B cell (primary cell): ENCODE measurements at regions not wholly inside any gene's neighbourhood (a gene's known extent, or its start where the extent isn't known, plus 50 kb on each side); places are given as distances from the start of the nearest gene placed in this dataset.

Experiments used
- ATAC-seq: fragments of 200-7000 bp; cut with Tn5 transposase; one replicate; pipeline ENCODE4 v1.10.0; 2021; ENCODE audit warnings: low read depth, mild to moderate bottlenecking, moderate number of reproducible peaks, moderate library complexity
- CTCF ChIA-PET: fragments of 350-600 bp; sonication (Branson Sonifier 250); formaldehyde crosslinking; loops from one replicate; lab custom pipeline; 2021; ENCODE audit warnings: antibody characterized with exemption, inconsistent platforms; lab: Charles Lee
- POLR2A ChIA-PET: fragments of 350-600 bp; sonication (Branson Sonifier 250); formaldehyde crosslinking; loops from one replicate; lab custom pipeline; 2021; ENCODE audit warnings: antibody characterized with exemption; lab: Charles Lee
- DNase-seq: peaks from one replicate; pipeline ENCODE4 v3.0.0; 2013
- H2AFZ ChIP-seq: 2 replicates; pipeline ENCODE4 v1.6.1; 2012; ENCODE audit warnings: mild to moderate bottlenecking, low read depth, low read length; ENCODE audit not compliant: insufficient read depth, poor library complexity, severe bottlenecking
- H3K27ac ChIP-seq, 2 donors: 1 replicate in 1 of 2; 2 replicates in 1 of 2; pipeline ENCODE4 v1.5.1; 2012 to 2013; ENCODE audit warnings: low read length in 2 of 2, mild to moderate bottlenecking in 2 of 2, moderate library complexity in 1 of 2
- H3K27me3 ChIP-seq, 4 experiments: fragments of 200-600 bp in 1 of 4; sonication (generic) in 1 of 4; replicated peaks in 1 of 4; 1 replicate in 2 of 4; 2 replicates in 2 of 4; pipeline versions ENCODE4 v1.6.1 to v1.7.0; 2013 to 2016; ENCODE audit warnings: low read length in 3 of 4, mild to moderate bottlenecking in 2 of 4, mixed read lengths in 1 of 4, moderate library complexity in 1 of 4; ENCODE audit not compliant: insufficient read depth in 4 of 4, control insufficient read depth in 3 of 4; ENCODE audit errors: control extremely low read depth in 1 of 4
- H3K36me3 ChIP-seq, 2 experiments: replicated peaks in 1 of 2; 1 replicate in 1 of 2; 2 replicates in 1 of 2; pipeline versions ENCODE4 v1.6.1 to v1.7.1; 2013; ENCODE audit warnings: low read length in 1 of 2; ENCODE audit not compliant: insufficient read depth in 2 of 2, control insufficient read depth in 1 of 2; ENCODE audit errors: control extremely low read depth in 1 of 2, extremely low read depth in 1 of 2
- H3K4me1 ChIP-seq, 2 donors: fragments of 200-600 bp in 1 of 2; sonication (generic) in 1 of 2; 1 replicate in 1 of 2; 2 replicates in 1 of 2; pipeline versions ENCODE4 v1.5.1 to v1.6.1; 2013 to 2017; ENCODE audit warnings: low read length in 2 of 2; ENCODE audit not compliant: control insufficient read depth in 2 of 2, insufficient read depth in 2 of 2
- H3K4me2 ChIP-seq: replicated peaks from 2 replicates; pipeline ENCODE3; 2012; ENCODE audit warnings: mild to moderate bottlenecking, low read depth, low read length; ENCODE audit not compliant: poor library complexity, severe bottlenecking
- H3K4me3 ChIP-seq, 5 experiments: fragments of 200-600 bp in 1 of 5; sonication (generic) in 1 of 5; 1 replicate in 3 of 5; 2 replicates in 2 of 5; pipeline versions ENCODE4 v1.5.1 to v1.7.0; 2011 to 2016; ENCODE audit warnings: low read length in 4 of 5, mild to moderate bottlenecking in 4 of 5, low read depth in 2 of 5, control low read depth in 1 of 5, moderate library complexity in 1 of 5; ENCODE audit not compliant: insufficient read depth in 1 of 5; ENCODE audit errors: control extremely low read depth in 1 of 5, extremely low read depth in 1 of 5
- H3K79me2 ChIP-seq: fragments of 200-600 bp; sonication (generic); one replicate; pipeline ENCODE4 v1.6.0; 2016; ENCODE audit warnings: low read length; ENCODE audit not compliant: control insufficient read depth, insufficient read depth
- H3K9ac ChIP-seq: fragments of 200-600 bp; sonication (generic); 2 replicates; pipeline ENCODE4 v1.6.1; 2017; ENCODE audit warnings: mild to moderate bottlenecking, low read length, moderate library complexity
- H3K9me3 ChIP-seq, 3 donors: one replicate each; pipeline versions ENCODE4 v1.6.1 to v1.7.1; 2013; ENCODE audit warnings: low read length in 2 of 3; ENCODE audit not compliant: control insufficient read depth in 2 of 3, insufficient read depth in 1 of 3; ENCODE audit errors: control extremely low read depth in 1 of 3
- H4K20me1 ChIP-seq: 2 replicates; pipeline ENCODE4 v1.6.0; 2012; ENCODE audit warnings: mild to moderate bottlenecking, low read length; ENCODE audit not compliant: insufficient read depth, control insufficient read depth, poor library complexity, severe bottlenecking
- H3K27ac Mint-ChIP-seq: one replicate; pipeline ENCODE4 v1.8.0; 2021; ENCODE audit warnings: mixed read lengths
- H3K27me3 Mint-ChIP-seq: one replicate; pipeline ENCODE4 v1.8.0; 2021; ENCODE audit warnings: mixed read lengths
- H3K4me1 Mint-ChIP-seq: one replicate; pipeline ENCODE4 v1.8.0; 2021; ENCODE audit warnings: mixed read lengths
- H3K4me3 Mint-ChIP-seq: one replicate; pipeline ENCODE4 v1.8.0; 2021; ENCODE audit warnings: mixed read lengths
- H3K9me3 Mint-ChIP-seq: one replicate; pipeline ENCODE4 v1.8.0; 2022; ENCODE audit warnings: mixed read lengths; ENCODE audit not compliant: insufficient read depth
- EZH2 ChIP-seq: IDR thresholded peaks from 2 replicates; pipeline ENCODE4 v1.6.1; 2012; ENCODE audit warnings: borderline replicate concordance, low read depth, mild to moderate bottlenecking, moderate library complexity, low read length; ENCODE audit not compliant: insufficient read depth, poor library complexity, severe bottlenecking
- WGBS: methylation state at CpG from one replicate; pipeline ENCODE4 v1.1.5; 2013; ENCODE audit warnings: missing lambda C conversion rate; ENCODE audit not compliant: insufficient coverage; 5-methylcytosine and 5-hydroxymethylcytosine counted together
- intact Hi-C: fragments of 100-400 bp; cut with micrococcal nuclease; formaldehyde crosslinking; loops from one replicate; pipeline ENCODE4 v1.10.0; 2022
- TF ChIP-seq, protein P1 (sequence below): fragments of 200-600 bp; IDR thresholded peaks from one replicate; pipeline ENCODE4 v1.8.0; 2022; ENCODE audit warnings: antibody characterized with exemption, mild to moderate bottlenecking

DNA sequence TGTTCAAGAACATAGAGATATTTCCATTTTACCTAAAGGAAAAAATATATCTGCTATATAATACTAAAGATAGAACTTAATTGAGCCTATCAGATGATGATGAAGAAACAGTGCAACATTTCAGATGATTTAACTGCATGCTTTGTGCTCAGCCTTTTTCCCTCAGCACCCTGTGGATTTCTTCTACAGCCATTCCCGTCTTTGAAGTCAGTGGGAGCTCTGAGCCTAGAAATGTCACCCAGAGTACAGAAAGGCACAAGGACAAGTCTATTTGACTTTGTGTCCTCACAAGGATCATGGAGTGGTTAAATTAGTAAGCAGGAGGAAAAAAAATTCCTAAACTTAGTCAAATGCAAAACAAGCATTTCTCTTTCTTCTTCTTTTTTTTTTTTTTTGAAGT lies 994.0 kb upstream of the FLRT2 start:
- no peaks in the 10 kb centered on the region for H3K9me3 ChIP-seq
- POLR2A ChIA-PET: no interaction called here
- no peaks in the 10 kb centered on the region for H4K20me1 ChIP-seq
- no peak overlapping the region for H3K27ac ChIP-seq
- Mint-ChIP-seq H3K27ac (no peak overlapping the region), H3K4me1 (no peaks in the 10 kb centered on the region), H3K9me3 (no peaks in the 10 kb centered on the region), H3K27me3 (no peaks in the 10 kb centered on the region), H3K4me3 (no peak overlapping the region)
- DNase-seq (no peak), ATAC-seq (no peak)
- H3K27me3 ChIP-seq: no peaks in the 10 kb centered on the region
- no peak overlapping the region for H3K4me3 ChIP-seq
- no peaks in the 10 kb centered on the region for H3K79me2 ChIP-seq
- TF ChIP-seq, protein P1, sequence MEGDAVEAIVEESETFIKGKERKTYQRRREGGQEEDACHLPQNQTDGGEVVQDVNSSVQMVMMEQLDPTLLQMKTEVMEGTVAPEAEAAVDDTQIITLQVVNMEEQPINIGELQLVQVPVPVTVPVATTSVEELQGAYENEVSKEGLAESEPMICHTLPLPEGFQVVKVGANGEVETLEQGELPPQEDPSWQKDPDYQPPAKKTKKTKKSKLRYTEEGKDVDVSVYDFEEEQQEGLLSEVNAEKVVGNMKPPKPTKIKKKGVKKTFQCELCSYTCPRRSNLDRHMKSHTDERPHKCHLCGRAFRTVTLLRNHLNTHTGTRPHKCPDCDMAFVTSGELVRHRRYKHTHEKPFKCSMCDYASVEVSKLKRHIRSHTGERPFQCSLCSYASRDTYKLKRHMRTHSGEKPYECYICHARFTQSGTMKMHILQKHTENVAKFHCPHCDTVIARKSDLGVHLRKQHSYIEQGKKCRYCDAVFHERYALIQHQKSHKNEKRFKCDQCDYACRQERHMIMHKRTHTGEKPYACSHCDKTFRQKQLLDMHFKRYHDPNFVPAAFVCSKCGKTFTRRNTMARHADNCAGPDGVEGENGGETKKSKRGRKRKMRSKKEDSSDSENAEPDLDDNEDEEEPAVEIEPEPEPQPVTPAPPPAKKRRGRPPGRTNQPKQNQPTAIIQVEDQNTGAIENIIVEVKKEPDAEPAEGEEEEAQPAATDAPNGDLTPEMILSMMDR: no peak
- no peak for TF ChIP-seq EZH2
- no CpG with 5 or more reads among the region's 1 CpG for WGBS
- no peak overlapping the region for H3K9ac ChIP-seq
- H2AFZ ChIP-seq: no peak overlapping the region
- intact Hi-C loops: no loop called here
- no peak overlapping the region for H3K4me2 ChIP-seq
- H3K4me1 ChIP-seq: no peaks in the 10 kb centered on the region
- CTCF ChIA-PET: no interaction called here
- H3K36me3 ChIP-seq: no peaks in the 10 kb centered on the region

DNA sequence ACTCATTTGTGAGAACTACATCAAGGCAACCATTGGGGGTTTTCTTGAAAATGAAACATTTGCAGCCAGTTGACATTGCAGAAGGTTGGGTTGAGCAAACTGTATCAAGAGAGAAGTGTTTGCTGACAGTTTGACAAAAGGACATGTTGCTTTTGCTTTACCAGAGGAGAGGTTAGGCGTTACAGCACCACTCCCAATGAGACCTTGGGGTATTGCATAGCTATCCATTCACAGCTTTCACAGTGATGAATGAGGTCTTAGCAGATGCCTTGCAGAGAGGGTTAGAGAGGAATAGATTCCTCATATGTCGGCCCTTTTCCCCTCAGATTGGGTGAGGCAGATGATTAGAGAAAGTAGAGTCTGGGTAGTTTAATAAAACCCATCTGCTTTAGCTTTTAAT lies 988.9 kb upstream of the FLRT2 start:
- TF ChIP-seq, protein P1: no peak
- TF ChIP-seq EZH2: no peak
- no peak overlapping the region for H2AFZ ChIP-seq
- Mint-ChIP-seq H3K9me3 (peaks cover 3% of the 10 kb centered on the region), H3K4me1 (no peaks in the 10 kb centered on the region), H3K27me3 (no peaks in the 10 kb centered on the region), H3K27ac (no peak overlapping the region), H3K4me3 (no peak overlapping the region)
- no peaks in the 10 kb centered on the region for H3K36me3 ChIP-seq
- no peaks in the 10 kb centered on the region for H4K20me1 ChIP-seq
- H3K4me3 ChIP-seq: no peak overlapping the region
- ChIA-PET POLR2A (no interaction called here), CTCF (no interaction called here)
- no peaks in the 10 kb centered on the region for H3K27me3 ChIP-seq
- intact Hi-C loops: no loop called here
- ATAC-seq: no peak
- no peak overlapping the region for H3K4me2 ChIP-seq
- H3K9me3 ChIP-seq: no peaks in the 10 kb centered on the region
- no peak overlapping the region for H3K9ac ChIP-seq
- no peak overlapping the region for H3K27ac ChIP-seq
- no peaks in the 10 kb centered on the region for H3K4me1 ChIP-seq
- no peaks in the 10 kb centered on the region for H3K79me2 ChIP-seq
- no CpG with 5 or more reads among the region's 2 CpGs for WGBS
- DNase-seq: no peak
